Lower lobe of right lung (tissue), 2 donors: ENCODE measurements at regions not wholly inside any gene's neighbourhood (a gene's known extent, or its start where the extent isn't known, plus 50 kb on each side); places are given as distances from the start of the nearest gene placed in this dataset.

ENCODE experiments used
- ATAC-seq, 2 donors: fragments of 200-7000 bp; cut with Tn5 transposase; one replicate each; pipeline ENCODE4 v1.9.1; 2020 to 2022; ENCODE audit warnings: mild to moderate bottlenecking in 2 of 2, moderate library complexity in 2 of 2
- DNase-seq: peaks from one replicate; pipeline ENCODE4 v3.0.0-alpha.2; 2020
- H3K27ac ChIP-seq: fragments of 200-600 bp; one replicate; pipeline ENCODE4 v1.8.0; 2022
- H3K27me3 ChIP-seq: fragments of 200-600 bp; one replicate; pipeline ENCODE4 v1.8.0; 2022; ENCODE audit warnings: low read depth
- H3K36me3 ChIP-seq: fragments of 200-600 bp; one replicate; pipeline ENCODE4 v1.8.0; 2022; ENCODE audit warnings: mild to moderate bottlenecking
- H3K4me1 ChIP-seq: fragments of 200-600 bp; one replicate; pipeline ENCODE4 v1.8.0; 2022
- H3K4me3 ChIP-seq: fragments of 200-600 bp; one replicate; pipeline ENCODE4 v1.8.0; 2022; ENCODE audit warnings: mild to moderate bottlenecking
- H3K9me3 ChIP-seq: fragments of 200-600 bp; one replicate; pipeline ENCODE4 v1.8.0; 2022
- intact Hi-C: fragments of 100-400 bp; cut with DNase I; formaldehyde crosslinking; loops from one replicate; pipeline ENCODE4 v1.11.0; 2022
- TF ChIP-seq, protein P1 (sequence below): fragments of 200-600 bp; IDR thresholded peaks from one replicate; pipeline ENCODE4 v1.8.0; 2022; ENCODE audit warnings: antibody characterized with exemption, mild to moderate bottlenecking
- donor health status: DM: no; HTN: yes; CAD: no; lungs with severe emphysema.

DNA sequence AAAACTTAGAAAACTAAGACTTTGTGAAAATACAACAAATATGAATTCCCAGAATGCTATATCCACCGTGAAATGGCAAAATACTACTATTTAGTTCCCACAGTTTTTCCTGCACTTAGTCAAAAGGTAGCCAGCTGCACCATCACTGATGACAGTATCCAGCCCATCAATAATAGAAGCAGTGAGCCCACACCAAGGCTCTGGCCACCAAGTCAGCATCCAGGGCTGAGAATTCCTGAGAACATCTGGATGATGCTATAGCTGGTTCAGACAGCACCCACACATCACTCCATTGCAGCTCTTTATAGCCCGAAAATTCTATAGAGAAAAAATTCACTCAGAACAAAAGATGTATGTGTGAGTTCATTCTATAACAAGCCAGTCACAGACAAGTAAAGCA lies 159.1 kb upstream of the SPATS2L start:
- Histone ChIP-seq H3K4me1 (no peaks in the 10 kb centered on the region), H3K4me3 (no peak overlapping the region), H3K36me3 (no peaks in the 10 kb centered on the region), H3K27me3 (no peaks in the 10 kb centered on the region), H3K9me3 (peaks cover 17% of the 10 kb centered on the region), H3K27ac (no peak overlapping the region)
- TF ChIP-seq, protein P1, sequence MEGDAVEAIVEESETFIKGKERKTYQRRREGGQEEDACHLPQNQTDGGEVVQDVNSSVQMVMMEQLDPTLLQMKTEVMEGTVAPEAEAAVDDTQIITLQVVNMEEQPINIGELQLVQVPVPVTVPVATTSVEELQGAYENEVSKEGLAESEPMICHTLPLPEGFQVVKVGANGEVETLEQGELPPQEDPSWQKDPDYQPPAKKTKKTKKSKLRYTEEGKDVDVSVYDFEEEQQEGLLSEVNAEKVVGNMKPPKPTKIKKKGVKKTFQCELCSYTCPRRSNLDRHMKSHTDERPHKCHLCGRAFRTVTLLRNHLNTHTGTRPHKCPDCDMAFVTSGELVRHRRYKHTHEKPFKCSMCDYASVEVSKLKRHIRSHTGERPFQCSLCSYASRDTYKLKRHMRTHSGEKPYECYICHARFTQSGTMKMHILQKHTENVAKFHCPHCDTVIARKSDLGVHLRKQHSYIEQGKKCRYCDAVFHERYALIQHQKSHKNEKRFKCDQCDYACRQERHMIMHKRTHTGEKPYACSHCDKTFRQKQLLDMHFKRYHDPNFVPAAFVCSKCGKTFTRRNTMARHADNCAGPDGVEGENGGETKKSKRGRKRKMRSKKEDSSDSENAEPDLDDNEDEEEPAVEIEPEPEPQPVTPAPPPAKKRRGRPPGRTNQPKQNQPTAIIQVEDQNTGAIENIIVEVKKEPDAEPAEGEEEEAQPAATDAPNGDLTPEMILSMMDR = no peak
- DNase-seq (no peak), ATAC-seq (no peak)
- intact Hi-C loops = no loop called here

DNA sequence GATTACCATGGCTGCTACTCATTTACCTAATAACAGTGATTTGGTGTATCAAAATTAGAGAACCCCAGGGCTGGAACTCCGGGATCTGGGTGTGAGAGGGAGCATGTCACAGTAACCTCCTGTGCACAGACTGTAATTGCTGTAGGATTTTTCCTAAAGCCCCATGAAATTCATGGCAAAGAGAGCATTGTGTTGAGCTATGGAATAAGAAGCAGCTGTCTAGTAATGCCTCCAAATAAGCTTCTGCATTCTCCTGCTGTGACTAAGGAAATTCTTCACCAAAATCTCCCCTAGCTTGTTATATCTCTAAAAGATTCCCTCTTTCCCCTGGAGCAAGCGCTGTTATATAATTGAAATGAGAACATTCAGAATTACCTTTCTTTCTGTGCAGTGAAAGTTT lies 158.1 kb upstream of the SPATS2L start:
- no peaks in the 10 kb centered on the region for H3K4me1 ChIP-seq
- H3K9me3 ChIP-seq = peaks cover 17% of the 10 kb centered on the region
- ATAC-seq = no peak
- H3K36me3 ChIP-seq = no peaks in the 10 kb centered on the region
- no peak for DNase-seq
- no peak overlapping the region for H3K4me3 ChIP-seq
- intact Hi-C loops = no loop called here
- no peaks in the 10 kb centered on the region for H3K27me3 ChIP-seq
- H3K27ac ChIP-seq = no peak overlapping the region
- TF ChIP-seq, protein P1 = no peak

GRCh38 chr2:200150411-200151086 lies 155.9 kb upstream of the SPATS2L start:
- Histone ChIP-seq H3K27ac (no peak overlapping the region), H3K4me3 (no peak overlapping the region), H3K36me3 (no peaks in the 10 kb centered on the region), H3K4me1 (no peaks in the 10 kb centered on the region), H3K9me3 (peaks cover 17% of the 10 kb centered on the region), H3K27me3 (no peaks in the 10 kb centered on the region)
- no peak for DNase-seq
- intact Hi-C loops = no loop called here
- no peak for ATAC-seq
- TF ChIP-seq, protein P1 = no peak

GRCh38 chr2:200155652-200156051 lies 150.8 kb upstream of the SPATS2L start:
- intact Hi-C loops = no loop called here
- H3K9me3 ChIP-seq = peaks cover 10% of the 10 kb centered on the region
- no peak for ATAC-seq
- H3K4me3 ChIP-seq = no peak overlapping the region
- H3K36me3 ChIP-seq = no peaks in the 10 kb centered on the region
- no peak for DNase-seq
- H3K27ac ChIP-seq = no peak overlapping the region
- no peaks in the 10 kb centered on the region for H3K27me3 ChIP-seq
- no peaks in the 10 kb centered on the region for H3K4me1 ChIP-seq
- TF ChIP-seq, protein P1 = no peak

GRCh38 chr2:200156166-200156835 lies 150.2 kb upstream of the SPATS2L start:
- DNase-seq (no peak), ATAC-seq (peak; percentile 54 to 75)
- Histone ChIP-seq H3K9me3 (peaks cover 3% of the 10 kb centered on the region), H3K4me3 (peak overlapping the region; percentile 28), H3K4me1 (no peaks in the 10 kb centered on the region), H3K36me3 (no peaks in the 10 kb centered on the region), H3K27me3 (no peaks in the 10 kb centered on the region), H3K27ac (no peak overlapping the region)
- intact Hi-C loops = no loop called here
- TF ChIP-seq, protein P1 = no peak
